Spleen (tissue), 11 donors: ENCODE measurements at regions not wholly inside any gene's neighbourhood (a gene's known extent, or its start where the extent isn't known, plus 50 kb on each side); places are given as distances from the start of the nearest gene placed in this dataset.

Source experiments
- DNase-seq: peaks from one replicate; pipeline ENCODE4 v3.0.0-alpha.2; 2020
- H3K27ac ChIP-seq, 8 donors: fragments of 200-600 bp; sonication (generic) in 7 of 8; 1 replicate in 4 of 8; 2 replicates in 4 of 8; pipeline versions ENCODE4 v1.5.0 to v1.8.0; 2016 to 2021; ENCODE audit warnings: inconsistent platforms in 4 of 8, mild to moderate bottlenecking in 4 of 8, moderate library complexity in 1 of 8
- H3K27me3 ChIP-seq, 7 donors: fragments of 200-600 bp; sonication (generic) in 6 of 7; replicated peaks in 1 of 7; 1 replicate in 4 of 7; 2 replicates in 3 of 7; pipeline versions ENCODE4 v1.5.0 to v1.8.0; 2016 to 2021; ENCODE audit warnings: inconsistent platforms in 3 of 7, mild to moderate bottlenecking in 1 of 7
- H3K36me3 ChIP-seq, 6 donors: fragments of 200-600 bp; sonication (generic) in 5 of 6; 1 replicate in 4 of 6; 2 replicates in 2 of 6; pipeline versions ENCODE4 v1.5.0 to v1.8.0; 2016 to 2021; ENCODE audit warnings: inconsistent platforms in 2 of 6
- H3K4me1 ChIP-seq, 6 donors: fragments of 200-600 bp; sonication (generic) in 5 of 6; 1 replicate in 3 of 6; 2 replicates in 3 of 6; pipeline versions ENCODE4 v1.5.0 to v1.8.0; 2016 to 2021; ENCODE audit warnings: inconsistent platforms in 3 of 6
- H3K4me3 ChIP-seq, 8 donors: fragments of 200-600 bp; sonication (generic) in 7 of 8; 1 replicate in 4 of 8; 2 replicates in 4 of 8; pipeline versions ENCODE4 v1.5.0 to v1.8.0; 2016 to 2021; ENCODE audit warnings: inconsistent platforms in 4 of 8, mild to moderate bottlenecking in 4 of 8, moderate library complexity in 2 of 8
- H3K9me3 ChIP-seq, 8 donors: fragments of 200-600 bp; sonication (generic) in 7 of 8; 1 replicate in 4 of 8; 2 replicates in 4 of 8; pipeline versions ENCODE4 v1.5.0 to v1.8.0; 2016 to 2021; ENCODE audit warnings: inconsistent platforms in 4 of 8
- POLR2A ChIP-seq, 3 donors: fragments of 450-650 bp; IDR thresholded peaks; one replicate each; pipeline ENCODE4 v1.5.1; 2017; ENCODE audit warnings: antibody characterized with exemption in 3 of 3, mild to moderate bottlenecking in 1 of 3
- POLR2AphosphoS5 ChIP-seq, 3 donors: sonication (generic); formaldehyde crosslinking; IDR thresholded peaks; one replicate each; pipeline ENCODE4 v1.5.1; 2017; ENCODE audit warnings: antibody characterized with exemption in 3 of 3
- WGBS, 5 donors: extraction: QIAGEN DNeasy Blood & Tissue Kit in 3 of 5; methylation state at CpG; one replicate each; pipeline versions ENCODE4 v1.1.5 to v1.1.7; 2013 to 2018; 5-methylcytosine and 5-hydroxymethylcytosine counted together
- intact Hi-C: fragments of 100-400 bp; cut with DNase I; formaldehyde crosslinking; loops from one replicate; pipeline ENCODE4 v1.15.0; 2023; ENCODE audit warnings: low total_unique reads
- TF ChIP-seq, protein P1 (sequence below), 11 experiments: fragments of 200-600 bp in 7 of 11; fragments of 450-650 bp in 4 of 11; sonication (generic) in 4 of 11; IDR thresholded peaks in 8 of 11; conservative IDR thresholded peaks in 3 of 11; 1 replicate in 7 of 11; 2 replicates in 4 of 11; pipeline versions ENCODE4 v1.4.0 to v1.8.0; 2016 to 2021; ENCODE audit warnings: antibody characterized with exemption in 11 of 11, inconsistent platforms in 4 of 11, mild to moderate bottlenecking in 1 of 11
- donor health status: healthy with polysubstance abuse.
- donor health status: DM: no; HTN: no; CAD: no; lungs with moderate emphysema.
- donor health status: DM: no; HTN: no; CAD: no.
- donor health status: Bipolar disorder and iron deficiency.
- donor health status: healthy.
- donor health status: DM: no; HTN: no; CAD: no.
- donor health status: DM: yes; HTN: yes; CAD: no.

DNA sequence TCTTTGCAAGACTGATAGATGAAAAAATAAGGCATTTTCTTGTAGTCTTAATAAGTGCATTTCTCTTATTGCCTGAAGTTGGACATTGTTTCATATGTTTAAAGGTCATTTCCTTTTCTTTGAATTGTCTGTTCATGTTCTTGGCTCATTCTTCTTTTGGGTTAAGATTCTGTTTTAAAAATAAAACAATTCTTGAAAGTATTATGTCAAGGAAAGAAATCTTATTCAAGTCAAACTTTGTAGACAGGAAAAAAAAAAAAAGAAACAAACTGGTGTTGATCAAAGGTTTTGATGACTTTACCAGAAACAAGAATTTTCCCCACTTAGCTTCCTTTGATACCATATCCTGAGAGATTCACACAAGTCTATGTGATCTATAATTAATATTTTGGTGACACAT, 132.9 kb upstream of the AADACL2 start:
- no peaks in the 10 kb centered on the region for H3K9me3 ChIP-seq
- DNase-seq, result no peak
- no peaks in the 10 kb centered on the region for H3K27me3 ChIP-seq
- intact Hi-C loops, result no loop called here
- H3K4me1 ChIP-seq, result no peaks in the 10 kb centered on the region
- TF ChIP-seq POLR2A (IDR thresholded peaks at IDR 0.05) (no peak), POLR2AphosphoS5 (IDR thresholded peaks at IDR 0.05) (no peak)
- TF ChIP-seq, protein P1, sequence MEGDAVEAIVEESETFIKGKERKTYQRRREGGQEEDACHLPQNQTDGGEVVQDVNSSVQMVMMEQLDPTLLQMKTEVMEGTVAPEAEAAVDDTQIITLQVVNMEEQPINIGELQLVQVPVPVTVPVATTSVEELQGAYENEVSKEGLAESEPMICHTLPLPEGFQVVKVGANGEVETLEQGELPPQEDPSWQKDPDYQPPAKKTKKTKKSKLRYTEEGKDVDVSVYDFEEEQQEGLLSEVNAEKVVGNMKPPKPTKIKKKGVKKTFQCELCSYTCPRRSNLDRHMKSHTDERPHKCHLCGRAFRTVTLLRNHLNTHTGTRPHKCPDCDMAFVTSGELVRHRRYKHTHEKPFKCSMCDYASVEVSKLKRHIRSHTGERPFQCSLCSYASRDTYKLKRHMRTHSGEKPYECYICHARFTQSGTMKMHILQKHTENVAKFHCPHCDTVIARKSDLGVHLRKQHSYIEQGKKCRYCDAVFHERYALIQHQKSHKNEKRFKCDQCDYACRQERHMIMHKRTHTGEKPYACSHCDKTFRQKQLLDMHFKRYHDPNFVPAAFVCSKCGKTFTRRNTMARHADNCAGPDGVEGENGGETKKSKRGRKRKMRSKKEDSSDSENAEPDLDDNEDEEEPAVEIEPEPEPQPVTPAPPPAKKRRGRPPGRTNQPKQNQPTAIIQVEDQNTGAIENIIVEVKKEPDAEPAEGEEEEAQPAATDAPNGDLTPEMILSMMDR (IDR thresholded peaks at IDR 0.05 in 8 of 11, conservative IDR thresholded peaks at IDR 0.05 in 3 of 11), result no peak
- H3K36me3 ChIP-seq, result no peaks in the 10 kb centered on the region
- H3K27ac ChIP-seq, result no peak overlapping the region
- H3K4me3 ChIP-seq, result no peak overlapping the region

DNA sequence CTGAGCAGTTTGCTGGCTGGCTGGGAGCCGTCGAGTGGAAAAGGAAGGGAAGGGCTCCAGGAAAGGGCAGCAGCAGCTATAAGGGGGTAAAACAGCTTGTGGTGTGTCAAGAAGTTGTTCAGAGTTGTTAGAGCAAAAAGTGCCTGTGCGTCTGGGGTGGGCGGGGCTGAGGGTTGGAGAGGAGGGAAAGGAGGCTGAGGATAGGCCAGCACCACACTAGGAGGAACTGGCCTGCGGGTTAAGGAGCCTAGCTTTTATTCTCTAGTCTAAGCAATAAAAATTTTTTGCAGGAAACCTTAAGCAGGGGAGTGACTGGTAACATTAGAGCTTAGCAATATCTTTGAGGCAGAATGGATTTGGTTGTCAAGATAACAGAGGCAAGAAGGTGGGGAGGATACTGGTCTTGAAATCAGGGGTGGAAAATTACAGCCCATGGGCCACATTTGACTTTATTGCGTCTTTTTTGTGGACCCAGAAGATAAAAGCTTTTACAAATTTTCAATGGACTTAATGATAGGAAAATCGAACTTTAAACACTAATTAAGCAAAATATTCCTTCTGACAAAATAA, 134.5 kb upstream of the AADACL2 start:
- 63 to 79% (median 78%) methylated on average over 7 of the region's 7 CpGs for WGBS, 5 donors
- DNase-seq, result no peak
- Histone ChIP-seq H3K4me1 (no peaks in the 10 kb centered on the region), H3K4me3 (no peak overlapping the region), H3K9me3 (no peaks in the 10 kb centered on the region), H3K27ac (no peak overlapping the region), H3K27me3 (no peaks in the 10 kb centered on the region), H3K36me3 (no peaks in the 10 kb centered on the region)
- TF ChIP-seq POLR2A (IDR thresholded peaks at IDR 0.05) (no peak), POLR2AphosphoS5 (IDR thresholded peaks at IDR 0.05) (no peak)
- TF ChIP-seq, protein P1 (IDR thresholded peaks at IDR 0.05 in 8 of 11, conservative IDR thresholded peaks at IDR 0.05 in 3 of 11), result no peak
- intact Hi-C loops, result no loop called here

DNA sequence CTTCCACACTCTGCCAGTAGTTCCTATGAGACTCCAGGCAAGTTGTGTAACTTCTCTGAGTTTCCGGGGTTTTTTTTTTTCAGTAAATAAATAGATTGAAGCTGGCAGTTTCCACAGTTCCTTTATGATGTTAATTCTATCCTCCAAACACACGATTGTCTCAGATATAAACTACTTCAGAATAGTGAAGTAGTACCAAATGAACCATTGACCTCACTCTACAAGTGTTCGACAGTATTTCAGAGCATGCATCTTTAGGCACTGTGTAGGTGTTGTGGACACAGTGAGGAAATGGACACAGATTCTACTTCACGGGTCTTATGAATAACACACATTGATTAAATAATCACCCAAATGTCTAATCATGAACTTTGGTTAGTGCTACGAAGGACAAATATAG, 136.1 kb upstream of the IGSF10 start:
- TF ChIP-seq POLR2A (IDR thresholded peaks at IDR 0.05) (no peak), POLR2AphosphoS5 (IDR thresholded peaks at IDR 0.05) (no peak)
- TF ChIP-seq, protein P1 (IDR thresholded peaks at IDR 0.05 in 8 of 11, conservative IDR thresholded peaks at IDR 0.05 in 3 of 11), result no peak
- Histone ChIP-seq H3K9me3 (no peaks in the 10 kb centered on the region), H3K36me3 (no peaks in the 10 kb centered on the region), H3K27ac (no peak overlapping the region), H3K4me3 (no peak overlapping the region), H3K27me3 (no peaks in the 10 kb centered on the region), H3K4me1 (no peaks in the 10 kb centered on the region)
- intact Hi-C loops, result no loop called here
- WGBS, 5 donors, result 82 to 92% (median 88%) methylated on average over 5 of the region's 5 CpGs
- DNase-seq, result no peak

DNA sequence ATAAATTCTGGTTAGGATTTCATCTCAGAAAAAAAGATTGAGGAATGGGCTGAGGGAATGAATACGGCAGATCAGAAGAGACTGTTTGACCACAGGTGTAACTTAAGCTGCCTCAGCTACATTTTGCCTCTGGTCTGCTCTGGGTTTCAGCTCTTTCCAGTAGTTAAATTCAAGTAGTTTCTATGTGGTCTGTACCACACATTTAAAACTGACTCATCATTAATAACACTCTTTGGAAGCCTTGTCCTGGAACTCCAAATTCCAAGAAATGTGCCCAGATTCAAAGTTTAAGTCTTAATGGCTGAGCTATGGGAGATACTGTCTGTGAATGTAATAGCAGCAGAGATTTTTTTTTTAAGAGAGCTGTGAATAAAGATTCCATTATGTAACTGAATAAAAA, 133.1 kb upstream of the IGSF10 start:
- Histone ChIP-seq H3K27ac (no peak overlapping the region), H3K4me1 (no peaks in the 10 kb centered on the region), H3K36me3 (no peaks in the 10 kb centered on the region), H3K4me3 (no peak overlapping the region), H3K9me3 (no peaks in the 10 kb centered on the region), H3K27me3 (no peaks in the 10 kb centered on the region)
- no peak for DNase-seq
- intact Hi-C loops, result no loop called here
- TF ChIP-seq, protein P1 (IDR thresholded peaks at IDR 0.05 in 8 of 11, conservative IDR thresholded peaks at IDR 0.05 in 3 of 11), result no peak
- TF ChIP-seq POLR2A (IDR thresholded peaks at IDR 0.05) (no peak), POLR2AphosphoS5 (IDR thresholded peaks at IDR 0.05) (no peak)
- 86 to 97% (median 92%) methylated on average over 1 of the region's 1 CpG for whole genome bisulfite sequencing, 5 donors
